NT2/D1 (cell line): ENCODE measurements at regions not wholly inside any gene's neighbourhood (a gene's known extent, or its start where the extent isn't known, plus 50 kb on each side); places are given as distances from the start of the nearest gene placed in this dataset.

Source experiments
- DNase-seq: peaks from one replicate; pipeline ENCODE4 v3.0.0-alpha.2; 2011; ENCODE audit warnings: low read depth, low spot score
- H3K27me3 ChIP-seq: 2 replicates; pipeline ENCODE4 v1.6.0; 2011; ENCODE audit warnings: mild to moderate bottlenecking; ENCODE audit not compliant: insufficient read length, insufficient read depth
- H3K36me3 ChIP-seq: 2 replicates; pipeline ENCODE4 v1.6.1; 2011; ENCODE audit warnings: mild to moderate bottlenecking, low read length, mixed read lengths; ENCODE audit not compliant: insufficient read depth, insufficient read length
- H3K4me1 ChIP-seq: 2 replicates; pipeline ENCODE4 v1.5.1; 2011; ENCODE audit not compliant: insufficient read depth, insufficient read length
- H3K4me3 ChIP-seq: 2 replicates; pipeline ENCODE4 v1.5.1; 2011; ENCODE audit warnings: low read depth; ENCODE audit not compliant: insufficient read length
- H3K9ac ChIP-seq: 2 replicates; pipeline ENCODE4 v1.6.0; 2011; ENCODE audit warnings: low read depth; ENCODE audit not compliant: insufficient read length
- H3K9me3 ChIP-seq: 2 replicates; pipeline ENCODE4 v1.5.1; 2011; ENCODE audit warnings: mild to moderate bottlenecking, low read length; ENCODE audit not compliant: insufficient read depth
- SUZ12 ChIP-seq: IDR thresholded peaks from 2 replicates; pipeline ENCODE4 v1.6.1; 2011; ENCODE audit not compliant: insufficient read length, insufficient read depth; ENCODE audit errors: extremely low read depth
- YY1 ChIP-seq: IDR thresholded peaks from 2 replicates; pipeline ENCODE4 v1.6.1; 2011; ENCODE audit not compliant: insufficient read length, insufficient read depth
- ZNF274 ChIP-seq: IDR thresholded peaks from 2 replicates; pipeline ENCODE4 v1.6.1; 2011; ENCODE audit warnings: mild to moderate bottlenecking, low read depth, low read length

- Histone ChIP-seq H3K36me3 (no peaks in the 10 kb centered on the region), H3K9ac (no peak overlapping the region)
These were observed 559.9 kb upstream of the MEX3C start for GRCh38 chr18:51757255-51757924.

GRCh38 chr18:51762373-51762772, 564.9 kb upstream of the MEX3C start:
- Histone ChIP-seq H3K4me3 (no peak overlapping the region), H3K4me1 (no peaks in the 10 kb centered on the region), H3K9ac (no peak overlapping the region), H3K27me3 (no peaks in the 10 kb centered on the region), H3K9me3 (no peaks in the 10 kb centered on the region), H3K36me3 (no peaks in the 10 kb centered on the region)
- DNase-seq, result no peak
- TF ChIP-seq YY1, result no peak

More at GRCh38 chr18:51757255-51757924, 559.9 kb upstream of the MEX3C start:
- DNase-seq, result no peak
- TF ChIP-seq YY1, result no peak
- TF ChIP-seq SUZ12, result no peak
- H3K4me3 ChIP-seq, result no peak overlapping the region
- H3K9me3 ChIP-seq, result no peaks in the 10 kb centered on the region
- H3K4me1 ChIP-seq, result no peaks in the 10 kb centered on the region
- no peaks in the 10 kb centered on the region for H3K27me3 ChIP-seq

GRCh38 chr18:51765606-51766360, 568.3 kb upstream of the MEX3C start:
- no peak for DNase-seq
- Histone ChIP-seq H3K9me3 (no peaks in the 10 kb centered on the region), H3K9ac (no peak overlapping the region), H3K27me3 (no peaks in the 10 kb centered on the region), H3K4me1 (no peaks in the 10 kb centered on the region), H3K4me3 (no peak overlapping the region), H3K36me3 (no peaks in the 10 kb centered on the region)
- no peak for TF ChIP-seq SUZ12
- no peak for TF ChIP-seq YY1
- TF ChIP-seq ZNF274, result no peak

GRCh38 chr18:51767293-51767692, 569.8 kb upstream of the MEX3C start:
- Histone ChIP-seq H3K4me3 (no peak overlapping the region), H3K4me1 (no peaks in the 10 kb centered on the region), H3K9ac (no peak overlapping the region), H3K27me3 (no peaks in the 10 kb centered on the region), H3K9me3 (no peaks in the 10 kb centered on the region), H3K36me3 (no peaks in the 10 kb centered on the region)
- TF ChIP-seq SUZ12 (no peak), YY1 (no peak), ZNF274 (no peak)
- DNase-seq, result no peak

GRCh38 chr18:51778115-51778514, 561.9 kb upstream of the DCC start:
- TF ChIP-seq SUZ12 (no peak), YY1 (no peak), ZNF274 (no peak)
- H3K4me3 ChIP-seq, result no peak overlapping the region

GRCh38 chr18:51789871-51790270, 550.1 kb upstream of the DCC start:
- Histone ChIP-seq H3K9me3 (no peaks in the 10 kb centered on the region), H3K9ac (no peak overlapping the region), H3K4me1 (no peaks in the 10 kb centered on the region), H3K27me3 (no peaks in the 10 kb centered on the region), H3K36me3 (no peaks in the 10 kb centered on the region), H3K4me3 (no peak overlapping the region)
- DNase-seq, result no peak
- no peak for TF ChIP-seq ZNF274
- TF ChIP-seq YY1, result no peak
- TF ChIP-seq SUZ12, result no peak

More at GRCh38 chr18:51778115-51778514, 561.9 kb upstream of the DCC start:
- no peak overlapping the region for H3K9ac ChIP-seq
- no peaks in the 10 kb centered on the region for H3K4me1 ChIP-seq
- no peaks in the 10 kb centered on the region for H3K9me3 ChIP-seq
- DNase-seq, result no peak
- no peaks in the 10 kb centered on the region for H3K36me3 ChIP-seq
- H3K27me3 ChIP-seq, result no peaks in the 10 kb centered on the region

GRCh38 chr18:51801514-51801913, 538.5 kb upstream of the DCC start:
- Histone ChIP-seq H3K36me3 (no peaks in the 10 kb centered on the region), H3K9me3 (no peaks in the 10 kb centered on the region), H3K4me3 (no peak overlapping the region), H3K4me1 (no peaks in the 10 kb centered on the region), H3K27me3 (no peaks in the 10 kb centered on the region), H3K9ac (no peak overlapping the region)
- TF ChIP-seq YY1 (no peak), ZNF274 (no peak), SUZ12 (no peak)
- DNase-seq, result no peak
